ENCODE measurements at regions not wholly inside any gene's neighbourhood (a gene's known extent, or its start where the extent isn't known, plus 50 kb on each side); places are given as distances from the start of the nearest gene placed in this dataset.

- TF ChIP-seq CTCF (IDR thresholded peaks at IDR 0.05) = no peak
- ATAC-seq (ENCODE audit: low FRiP score) = no peak
- no peak for DNase-seq (ENCODE audit: low spot score)
These were observed 991.8 kb downstream of the VRK1 start for GRCh38 chr14:97788846-97789526.

GRCh38 chr14:97791072-97791471, 993.9 kb downstream of the VRK1 start:
- DNase-seq (ENCODE audit: low spot score) = no peak
- no peak for TF ChIP-seq CTCF (IDR thresholded peaks at IDR 0.05)
- ATAC-seq (ENCODE audit: low FRiP score) = no peak

- ATAC-seq (ENCODE audit: low FRiP score) (no peak), DNase-seq (ENCODE audit: low spot score) (no peak)
- no peak for TF ChIP-seq CTCF (IDR thresholded peaks at IDR 0.05)
These were observed 994.7 kb downstream of the VRK1 start for GRCh38 chr14:97791906-97792305.

DNA sequence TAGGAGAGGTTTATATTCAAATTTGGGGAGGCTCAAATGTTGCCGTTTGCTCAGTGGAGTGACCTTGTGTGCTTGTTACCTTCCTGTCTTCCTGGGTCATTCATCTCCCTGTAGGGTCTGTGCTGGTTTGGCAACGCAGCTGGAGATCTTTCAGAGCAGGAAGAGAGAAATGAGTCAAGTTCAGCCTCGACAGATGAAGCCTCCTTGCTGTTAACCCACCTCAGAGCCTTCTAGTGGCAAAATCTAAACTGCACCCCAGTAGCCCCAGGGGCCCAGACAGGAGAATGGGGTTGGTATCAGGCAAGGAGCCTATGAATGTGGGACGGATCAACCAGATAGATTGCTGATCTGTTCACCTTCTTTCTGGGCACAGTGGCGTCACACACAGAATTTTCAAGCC, 999.3 kb downstream of the VRK1 start:
- DNase-seq (ENCODE audit: low spot score) (no peak), ATAC-seq (ENCODE audit: low FRiP score) (no peak)

DNA sequence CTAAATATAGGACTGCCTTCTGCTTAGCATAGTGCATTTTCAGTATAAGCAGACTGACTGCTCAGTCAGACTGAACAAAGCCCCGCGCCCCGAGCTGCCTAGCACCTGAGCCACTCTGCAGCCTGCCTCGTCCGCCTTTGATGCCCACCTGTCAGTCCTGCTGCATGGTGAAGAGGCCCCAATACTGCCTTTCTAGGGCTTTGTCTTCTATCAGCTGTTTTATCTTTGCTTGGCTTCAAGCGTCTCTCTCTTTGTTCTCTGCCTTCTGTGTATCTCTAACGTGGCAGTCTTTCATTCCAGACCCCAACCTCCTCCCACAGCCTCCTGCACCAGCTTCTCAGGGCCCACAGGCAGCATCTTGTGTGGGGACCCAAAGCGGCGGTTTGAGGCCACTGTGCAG, 1001.0 kb downstream of the VRK1 start:
- DNase-seq (ENCODE audit: low spot score) = no peak
- TF ChIP-seq CTCF (IDR thresholded peaks at IDR 0.05) = no peak
- no peak for ATAC-seq (ENCODE audit: low FRiP score)

More for the DNA sequence above, 999.3 kb downstream of the VRK1 start:
- TF ChIP-seq CTCF (IDR thresholded peaks at IDR 0.05) = no peak

GRCh38 chr14:97802430-97803373, 1005.5 kb downstream of the VRK1 start:
- ATAC-seq (ENCODE audit: low FRiP score) (no peak), DNase-seq (ENCODE audit: low spot score) (no peak)
- TF ChIP-seq CTCF (IDR thresholded peaks at IDR 0.05) = no peak

Data from omental fat pad (tissue), 3 donors.